ENCODE measurements at regions not wholly inside any gene's neighbourhood (a gene's known extent, or its start where the extent isn't known, plus 50 kb on each side); places are given as distances from the start of the nearest gene placed in this dataset.

DNA sequence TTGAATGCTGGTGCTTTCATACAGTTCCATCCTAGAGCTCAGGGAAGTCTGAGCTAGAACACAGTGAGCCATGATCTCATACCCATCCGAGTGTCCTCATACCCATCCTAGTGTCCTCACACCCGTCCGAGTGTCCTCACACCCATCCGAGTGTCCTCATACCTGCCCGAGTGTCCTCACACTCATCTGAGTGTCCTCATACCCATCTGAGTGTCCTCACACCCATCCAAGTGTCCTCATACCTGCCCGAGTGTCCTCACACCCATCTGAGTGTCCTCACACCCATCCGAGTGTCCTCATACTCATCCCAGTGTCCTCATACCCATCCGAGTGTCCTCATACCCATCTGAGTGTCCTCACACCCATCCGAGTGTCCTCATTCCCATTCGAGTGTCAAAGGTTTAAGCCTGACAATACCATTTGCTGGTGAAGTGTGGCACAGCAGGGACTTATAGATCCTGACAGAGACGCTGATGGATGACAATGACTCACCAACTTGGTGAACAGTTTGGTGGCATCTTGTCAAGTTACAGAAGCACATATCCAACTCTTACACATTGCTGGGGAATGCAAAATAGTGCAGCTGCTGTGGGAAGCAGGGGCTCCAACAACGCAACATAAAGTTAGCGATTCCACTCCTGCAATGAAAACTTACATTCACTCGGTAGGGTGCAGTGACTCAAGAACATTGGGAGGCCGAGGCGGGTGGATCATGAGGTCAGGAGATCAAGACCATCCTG is 77.0 kb upstream of the COL5A1 start:
- Mint-ChIP-seq H3K4me3 (no peak overlapping the region), H3K4me1 (ENCODE audit: low read depth) (peaks cover 2% of the 10 kb centered on the region), H3K27ac (no peak overlapping the region), H3K27me3 (ENCODE audit: low read depth) (peaks cover 2% of the 10 kb centered on the region), H3K36me3 (ENCODE audit: low read depth) (no peaks in the 10 kb centered on the region), H3K9me3 (peaks cover 12% of the 10 kb centered on the region)
- intact Hi-C loops (cut with micrococcal nuclease): no loop called here
- CTCF ChIA-PET: no interaction called here
- no peak for DNase-seq

DNA sequence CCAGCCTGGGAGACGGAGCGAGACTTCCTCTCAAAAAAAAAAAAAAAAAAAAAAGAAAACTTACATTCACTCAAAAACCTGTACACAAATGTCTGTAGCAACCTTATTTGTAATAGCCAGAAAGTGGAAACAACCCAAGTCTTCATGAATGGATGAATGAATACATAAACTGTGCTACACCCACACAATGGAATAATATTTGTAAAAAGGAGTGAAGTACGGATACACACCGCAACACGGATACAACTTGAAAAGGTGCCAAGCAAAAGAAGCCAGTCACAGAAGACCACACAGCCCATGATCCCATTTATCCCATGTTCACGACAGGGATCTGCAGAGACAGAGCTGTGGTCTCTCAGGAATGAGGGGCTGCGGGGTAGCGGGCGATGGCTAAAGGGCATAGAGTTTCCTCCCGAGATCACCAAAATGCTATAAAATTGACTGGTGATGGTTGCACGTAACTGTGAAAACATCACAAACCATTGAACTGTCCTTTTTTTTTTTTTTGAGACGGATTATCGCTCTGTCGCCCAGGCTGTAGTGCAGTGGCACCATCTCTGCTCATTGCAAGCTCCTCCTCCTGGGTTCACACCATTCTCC is 76.2 kb upstream of the COL5A1 start:
- intact Hi-C loops (cut with micrococcal nuclease): no loop called here
- H3K36me3 Mint-ChIP-seq (ENCODE audit: low read depth): no peaks in the 10 kb centered on the region
- peaks cover under 1% of the 10 kb centered on the region for H3K4me1 Mint-ChIP-seq (ENCODE audit: low read depth)
- CTCF ChIA-PET: no interaction called here
- no peak overlapping the region for H3K27ac Mint-ChIP-seq
- no peak overlapping the region for H3K4me3 Mint-ChIP-seq
- H3K9me3 Mint-ChIP-seq: peaks cover 12% of the 10 kb centered on the region
- peaks cover under 1% of the 10 kb centered on the region for H3K27me3 Mint-ChIP-seq (ENCODE audit: low read depth)
- DNase-seq: no peak

DNA sequence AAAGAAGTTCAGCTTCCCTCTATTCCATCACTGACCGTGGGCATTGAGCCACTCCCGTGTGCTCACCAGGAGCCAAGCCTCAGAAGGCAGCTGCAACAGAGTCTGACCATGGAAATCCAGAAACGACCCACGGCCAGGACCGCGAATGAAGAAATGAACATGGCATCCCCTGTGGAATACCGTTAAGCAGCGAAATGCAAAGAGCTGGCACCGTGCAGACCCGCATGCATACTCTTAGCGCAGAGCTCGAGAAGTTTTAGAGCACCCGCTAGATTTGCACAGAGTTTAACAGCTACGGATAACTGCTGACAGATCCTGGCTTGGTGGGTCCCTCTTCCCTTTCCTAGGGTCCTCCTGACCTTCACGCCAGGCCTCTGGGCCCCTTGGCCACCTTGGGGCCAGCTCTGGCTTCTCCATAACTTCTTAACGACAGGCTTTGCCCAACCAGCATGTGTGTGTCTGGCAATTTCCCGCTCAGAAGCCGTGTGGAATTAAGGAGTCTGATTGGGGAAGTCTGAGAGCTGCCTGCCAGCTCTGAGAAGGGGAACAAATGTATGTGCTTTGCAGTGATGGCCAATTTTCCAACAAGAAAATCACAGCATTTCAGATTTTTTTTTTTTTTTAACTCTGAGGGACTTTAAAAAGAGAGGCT is 75.3 kb upstream of the COL5A1 start:
- H3K4me1 Mint-ChIP-seq (ENCODE audit: low read depth): no peaks in the 10 kb centered on the region
- H3K36me3 Mint-ChIP-seq (ENCODE audit: low read depth): no peaks in the 10 kb centered on the region
- no peak overlapping the region for H3K4me3 Mint-ChIP-seq
- H3K27me3 Mint-ChIP-seq (ENCODE audit: low read depth): no peaks in the 10 kb centered on the region
- intact Hi-C loops (cut with micrococcal nuclease): no loop called here
- peaks cover 12% of the 10 kb centered on the region for H3K9me3 Mint-ChIP-seq
- CTCF ChIA-PET: interaction anchor here (0.6 to 0.8 kb wide), 2 partner anchors 8 to 111 kb away, joined by 3 to 6 read pairs; no protein-coding TSS in a partner anchor
- DNase-seq: no peak
- no peak overlapping the region for H3K27ac Mint-ChIP-seq

DNA sequence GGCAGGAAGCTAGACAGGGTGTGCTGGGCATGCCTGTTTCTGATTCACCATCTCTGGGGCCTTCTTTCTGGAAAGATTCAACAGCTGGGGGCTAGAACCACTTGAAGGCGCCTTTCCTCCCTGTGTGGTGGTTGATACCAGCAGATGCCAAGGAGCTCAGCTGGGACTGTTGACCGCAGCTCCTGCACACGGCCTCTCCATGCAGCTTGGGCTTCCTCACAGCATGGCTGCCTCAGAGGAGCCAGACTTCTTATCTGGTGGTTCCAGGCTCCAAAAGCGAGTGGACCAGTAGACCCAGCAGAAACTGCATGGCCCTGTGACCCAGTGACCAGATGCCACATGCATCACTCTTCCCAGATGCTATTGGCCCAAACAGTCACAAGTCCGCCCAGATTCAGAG is 74.7 kb upstream of the COL5A1 start:
- H3K4me3 Mint-ChIP-seq: no peak overlapping the region
- DNase-seq: no peak
- no peaks in the 10 kb centered on the region for H3K36me3 Mint-ChIP-seq (ENCODE audit: low read depth)
- H3K27me3 Mint-ChIP-seq (ENCODE audit: low read depth): no peaks in the 10 kb centered on the region
- peaks cover 12% of the 10 kb centered on the region for H3K9me3 Mint-ChIP-seq
- H3K4me1 Mint-ChIP-seq (ENCODE audit: low read depth): no peaks in the 10 kb centered on the region
- CTCF ChIA-PET: interaction anchor here (0.8 kb wide), 1 partner anchor 8 kb away, joined by 3 read pairs; no protein-coding TSS in a partner anchor
- H3K27ac Mint-ChIP-seq: no peak overlapping the region
- intact Hi-C loops (cut with micrococcal nuclease): no loop called here

DNA sequence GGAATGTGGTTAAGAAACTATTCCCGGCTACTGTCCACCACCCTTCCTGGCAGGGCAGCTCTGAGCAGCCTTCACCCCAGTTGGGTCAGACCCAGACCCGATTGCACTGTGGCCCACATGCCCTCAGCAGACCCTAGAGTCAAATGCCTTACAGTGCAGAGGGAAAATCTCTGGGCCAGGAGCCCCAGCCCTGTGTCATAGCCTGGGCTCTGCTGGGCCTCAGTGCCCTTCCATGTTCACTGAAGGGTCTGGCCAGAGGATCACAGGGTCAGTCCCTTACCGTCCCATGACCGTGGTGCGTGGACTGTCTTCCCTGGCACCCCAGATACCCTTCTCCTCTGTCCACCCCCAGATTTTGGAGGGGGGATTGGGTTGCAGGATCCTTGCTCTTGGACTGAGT is 73.5 kb upstream of the COL5A1 start:
- H3K36me3 Mint-ChIP-seq (ENCODE audit: low read depth): no peaks in the 10 kb centered on the region
- intact Hi-C loops (cut with micrococcal nuclease): no loop called here
- H3K9me3 Mint-ChIP-seq: peaks cover 9% of the 10 kb centered on the region
- CTCF ChIA-PET: no interaction called here
- no peak for DNase-seq
- no peak overlapping the region for H3K27ac Mint-ChIP-seq
- H3K27me3 Mint-ChIP-seq (ENCODE audit: low read depth): no peaks in the 10 kb centered on the region
- H3K4me3 Mint-ChIP-seq: no peak overlapping the region
- no peaks in the 10 kb centered on the region for H3K4me1 Mint-ChIP-seq (ENCODE audit: low read depth)

DNA sequence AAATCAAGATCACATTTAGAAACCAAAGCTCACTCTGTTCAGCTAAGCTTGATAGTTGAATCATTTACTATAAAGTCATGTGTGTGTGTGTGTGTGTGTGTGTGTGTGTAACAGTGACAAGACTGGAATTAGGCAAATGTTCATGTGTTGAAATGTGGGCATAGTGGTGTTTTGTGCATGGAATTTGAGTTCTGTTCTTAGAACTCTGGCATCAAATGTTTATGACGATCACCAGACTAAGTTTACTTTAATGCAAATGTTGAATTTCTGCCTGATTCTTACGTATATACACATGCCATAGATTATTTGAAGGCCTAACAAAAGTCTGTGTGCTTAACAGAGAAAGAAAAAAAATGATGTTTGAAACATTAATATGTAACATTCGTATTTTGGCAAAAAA is 72.8 kb upstream of the COL5A1 start:
- H3K27ac Mint-ChIP-seq: no peak overlapping the region
- H3K4me3 Mint-ChIP-seq: no peak overlapping the region
- H3K9me3 Mint-ChIP-seq: peaks cover 9% of the 10 kb centered on the region
- no peaks in the 10 kb centered on the region for H3K4me1 Mint-ChIP-seq (ENCODE audit: low read depth)
- intact Hi-C loops (cut with micrococcal nuclease): no loop called here
- no peaks in the 10 kb centered on the region for H3K27me3 Mint-ChIP-seq (ENCODE audit: low read depth)
- H3K36me3 Mint-ChIP-seq (ENCODE audit: low read depth): no peaks in the 10 kb centered on the region
- no peak for DNase-seq
- CTCF ChIA-PET: no interaction called here

DNA sequence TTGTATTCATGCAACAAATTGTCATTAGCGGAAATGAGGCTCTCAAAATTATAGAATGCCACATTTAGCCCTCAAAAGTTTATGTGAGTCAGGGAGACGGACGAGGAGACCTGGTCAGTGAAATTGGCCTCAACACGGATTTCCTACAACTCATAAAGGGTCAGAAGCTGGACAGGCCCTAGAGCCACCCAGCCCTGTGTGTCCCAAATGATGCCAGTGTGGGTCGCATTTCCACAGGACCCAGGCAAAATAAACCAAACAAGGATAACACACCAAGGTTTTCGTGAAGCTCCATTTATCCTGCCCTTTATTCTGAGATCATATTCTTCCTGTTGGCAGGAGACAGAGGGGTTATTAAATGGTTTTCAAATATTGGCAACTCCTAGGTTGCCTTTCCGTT is 72.0 kb upstream of the COL5A1 start:
- H3K4me3 Mint-ChIP-seq: no peak overlapping the region

DNA sequence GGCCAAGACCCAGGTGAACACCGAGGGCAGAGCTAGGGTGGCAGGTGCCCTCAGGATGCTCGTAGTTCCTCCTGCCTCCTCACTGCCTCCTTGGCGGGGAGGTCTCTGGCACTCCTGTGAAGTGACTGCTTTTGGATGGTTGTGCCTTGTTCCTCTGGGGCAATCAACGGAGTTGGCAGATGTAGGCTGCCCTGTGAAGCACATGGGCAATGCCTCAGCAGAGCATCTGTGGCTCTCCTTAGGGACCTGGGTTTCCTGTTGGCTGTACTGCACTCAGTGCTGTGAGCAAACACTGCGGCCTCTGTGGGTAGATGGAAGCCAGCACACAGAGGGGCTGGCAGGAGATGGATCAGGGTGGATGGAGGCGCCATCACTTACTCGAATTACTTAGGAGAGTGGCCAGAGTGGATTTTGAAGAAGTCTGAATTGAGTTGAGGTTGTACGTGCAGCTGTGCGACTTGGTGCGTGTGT is 71.4 kb upstream of the COL5A1 start:
- no peak for DNase-seq
- no peaks in the 10 kb centered on the region for H3K4me1 Mint-ChIP-seq (ENCODE audit: low read depth)
- no peaks in the 10 kb centered on the region for H3K27me3 Mint-ChIP-seq (ENCODE audit: low read depth)

More for the DNA sequence above, 72.0 kb upstream of the COL5A1 start:
- Mint-ChIP-seq H3K4me1 (ENCODE audit: low read depth) (no peaks in the 10 kb centered on the region), H3K27me3 (ENCODE audit: low read depth) (no peaks in the 10 kb centered on the region), H3K36me3 (ENCODE audit: low read depth) (no peaks in the 10 kb centered on the region), H3K9me3 (peaks cover 6% of the 10 kb centered on the region), H3K27ac (no peak overlapping the region)
- CTCF ChIA-PET: no interaction called here
- no peak for DNase-seq
- intact Hi-C loops (cut with micrococcal nuclease): no loop called here

DNA sequence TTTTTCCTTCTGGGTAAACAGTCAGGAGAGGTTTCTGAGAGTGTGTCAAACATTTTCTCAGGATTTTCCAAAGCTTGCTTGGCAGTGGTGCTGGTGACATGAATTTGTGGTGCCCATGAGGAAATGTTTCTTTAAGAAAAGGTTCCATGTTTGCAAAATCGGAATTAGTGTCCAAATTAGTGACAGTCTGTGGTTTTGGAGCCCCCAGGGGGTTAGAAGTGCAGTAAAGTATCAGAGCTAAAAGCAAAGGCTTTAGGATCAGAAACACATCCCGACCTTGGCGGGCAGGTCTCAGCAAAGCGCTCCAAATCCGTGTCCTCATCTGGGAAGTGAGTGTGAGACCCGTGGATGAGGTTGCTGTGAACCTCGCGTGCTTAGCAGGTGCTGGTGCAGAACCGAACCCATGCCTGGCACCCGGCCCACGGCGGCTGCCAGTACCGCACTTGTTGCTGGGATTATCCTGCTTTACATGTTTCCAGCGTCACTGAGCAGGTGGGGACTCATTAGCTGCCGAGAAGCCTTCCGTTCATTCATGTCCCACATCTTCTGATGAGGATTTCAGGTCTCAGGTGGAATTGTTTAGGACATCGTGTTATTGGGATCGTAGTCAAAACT is 70.8 kb upstream of the COL5A1 start:
- Mint-ChIP-seq H3K4me1 (ENCODE audit: low read depth) (no peaks in the 10 kb centered on the region), H3K36me3 (ENCODE audit: low read depth) (no peaks in the 10 kb centered on the region), H3K27me3 (ENCODE audit: low read depth) (no peaks in the 10 kb centered on the region), H3K9me3 (peaks cover 6% of the 10 kb centered on the region), H3K4me3 (no peak overlapping the region), H3K27ac (peak overlapping the region; percentile 42)
- intact Hi-C loops (cut with micrococcal nuclease): no loop called here
- no peak for DNase-seq
- CTCF ChIA-PET: no interaction called here

More for the DNA sequence above, 71.4 kb upstream of the COL5A1 start:
- H3K27ac Mint-ChIP-seq: no peak overlapping the region
- peaks cover 6% of the 10 kb centered on the region for H3K9me3 Mint-ChIP-seq
- intact Hi-C loops (cut with micrococcal nuclease): no loop called here
- H3K4me3 Mint-ChIP-seq: no peak overlapping the region
- no peaks in the 10 kb centered on the region for H3K36me3 Mint-ChIP-seq (ENCODE audit: low read depth)
- CTCF ChIA-PET: no interaction called here

DNA sequence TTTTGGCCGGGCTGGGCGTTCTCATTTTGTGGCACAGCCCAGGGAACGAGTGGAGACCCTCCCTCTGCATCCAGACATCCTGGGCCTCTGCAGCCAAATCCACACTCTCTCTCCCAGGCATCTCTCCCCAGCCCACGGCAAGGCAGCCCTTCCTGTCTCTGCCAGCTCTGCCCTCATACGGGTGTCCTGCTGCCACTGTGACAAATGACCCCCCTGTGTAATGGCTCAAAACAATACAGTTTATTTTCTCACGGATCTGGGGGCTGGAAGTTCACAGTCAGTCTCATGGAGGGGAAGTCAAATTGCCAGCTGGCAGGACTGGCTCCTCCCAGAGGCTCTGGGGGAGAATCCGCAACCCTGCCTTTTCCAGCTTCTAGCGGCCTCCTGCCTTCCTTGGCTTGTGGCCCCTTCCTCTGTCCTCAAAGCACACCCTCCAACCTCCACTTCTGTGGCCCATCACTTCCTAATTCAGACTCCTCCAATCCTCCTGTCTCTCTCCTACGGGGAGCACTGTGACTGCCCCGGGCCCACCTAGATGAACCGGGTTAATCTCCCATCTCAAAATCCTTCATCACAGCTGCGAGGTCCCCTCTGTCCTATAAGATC is 70.2 kb upstream of the COL5A1 start:
- CTCF ChIA-PET: no interaction called here
- peak overlapping the region; percentile 42 for H3K27ac Mint-ChIP-seq
- H3K9me3 Mint-ChIP-seq: peaks cover 6% of the 10 kb centered on the region
- intact Hi-C loops (cut with micrococcal nuclease): no loop called here
- no peak overlapping the region for H3K4me3 Mint-ChIP-seq
- no peak for DNase-seq
- no peaks in the 10 kb centered on the region for H3K27me3 Mint-ChIP-seq (ENCODE audit: low read depth)
- no peaks in the 10 kb centered on the region for H3K4me1 Mint-ChIP-seq (ENCODE audit: low read depth)
- no peaks in the 10 kb centered on the region for H3K36me3 Mint-ChIP-seq (ENCODE audit: low read depth)

DNA sequence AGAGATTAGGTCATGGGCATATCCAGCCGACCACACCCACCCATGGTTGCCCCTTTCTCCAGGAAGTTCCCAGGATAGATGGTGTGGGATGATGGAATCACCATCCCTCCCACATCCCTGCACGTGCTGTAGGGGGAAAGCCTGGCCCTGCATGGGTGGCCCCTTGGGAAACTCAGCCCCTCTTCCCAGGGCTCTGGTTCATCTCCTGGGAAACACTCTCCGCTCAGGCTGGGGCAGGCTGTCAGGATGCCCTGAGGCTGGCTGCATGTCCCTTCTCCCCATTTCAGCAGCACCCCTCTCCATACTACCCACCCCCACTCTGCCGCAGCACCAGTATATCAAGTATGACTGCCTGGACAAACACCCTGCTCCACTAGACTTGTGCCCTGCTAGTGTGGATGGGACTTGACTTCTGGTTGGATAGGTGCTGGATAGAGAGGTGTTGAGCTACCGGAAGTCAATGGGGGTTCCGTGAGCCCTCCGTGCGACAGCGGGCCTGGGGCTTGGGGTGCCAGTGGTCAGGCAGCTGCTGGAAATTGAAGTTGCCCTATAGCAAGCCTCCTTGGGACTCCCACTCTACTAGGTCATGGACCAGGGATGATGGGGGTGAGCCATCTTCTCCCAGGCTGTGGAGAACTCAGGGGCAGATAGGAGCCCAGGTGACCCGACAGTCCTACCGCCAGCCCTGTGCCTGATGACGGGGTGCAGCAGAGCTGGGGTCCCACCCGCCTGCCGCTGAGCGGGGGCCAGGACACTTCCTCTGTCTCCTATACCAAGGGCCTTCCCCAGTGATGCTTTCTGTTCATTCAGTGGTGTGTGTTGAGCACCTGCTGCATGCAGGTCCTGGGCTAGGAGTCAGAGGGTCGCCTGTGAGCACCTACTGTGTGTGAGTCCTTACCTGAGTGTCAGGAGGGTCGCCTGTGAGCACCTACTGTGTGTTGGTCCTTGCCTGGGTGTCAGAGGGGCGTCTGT is 69.4 kb upstream of the COL5A1 start:
- H3K4me3 Mint-ChIP-seq: no peak overlapping the region
- intact Hi-C loops (cut with micrococcal nuclease): no loop called here
- no peaks in the 10 kb centered on the region for H3K4me1 Mint-ChIP-seq (ENCODE audit: low read depth)
- H3K9me3 Mint-ChIP-seq: peaks cover 2% of the 10 kb centered on the region
- no peak overlapping the region for H3K27ac Mint-ChIP-seq
- peaks cover 2% of the 10 kb centered on the region for H3K27me3 Mint-ChIP-seq (ENCODE audit: low read depth)
- no peaks in the 10 kb centered on the region for H3K36me3 Mint-ChIP-seq (ENCODE audit: low read depth)
- CTCF ChIA-PET: interaction anchor here (0.7 kb wide), 1 partner anchor 43 kb away, joined by 3 read pairs; no protein-coding TSS in a partner anchor
- DNase-seq: no peak
